HG03097 (cell line): ENCODE measurements at regions not wholly inside any gene's neighbourhood (a gene's known extent, or its start where the extent isn't known, plus 50 kb on each side); places are given as distances from the start of the nearest gene placed in this dataset.

Source experiments
- ATAC-seq: cut with Tn5 transposase; IDR thresholded peaks from one replicate; pipeline ENCODE4 v1.9.1; 2021; ENCODE audit not compliant: unreplicated experiment, low FRiP score

DNA sequence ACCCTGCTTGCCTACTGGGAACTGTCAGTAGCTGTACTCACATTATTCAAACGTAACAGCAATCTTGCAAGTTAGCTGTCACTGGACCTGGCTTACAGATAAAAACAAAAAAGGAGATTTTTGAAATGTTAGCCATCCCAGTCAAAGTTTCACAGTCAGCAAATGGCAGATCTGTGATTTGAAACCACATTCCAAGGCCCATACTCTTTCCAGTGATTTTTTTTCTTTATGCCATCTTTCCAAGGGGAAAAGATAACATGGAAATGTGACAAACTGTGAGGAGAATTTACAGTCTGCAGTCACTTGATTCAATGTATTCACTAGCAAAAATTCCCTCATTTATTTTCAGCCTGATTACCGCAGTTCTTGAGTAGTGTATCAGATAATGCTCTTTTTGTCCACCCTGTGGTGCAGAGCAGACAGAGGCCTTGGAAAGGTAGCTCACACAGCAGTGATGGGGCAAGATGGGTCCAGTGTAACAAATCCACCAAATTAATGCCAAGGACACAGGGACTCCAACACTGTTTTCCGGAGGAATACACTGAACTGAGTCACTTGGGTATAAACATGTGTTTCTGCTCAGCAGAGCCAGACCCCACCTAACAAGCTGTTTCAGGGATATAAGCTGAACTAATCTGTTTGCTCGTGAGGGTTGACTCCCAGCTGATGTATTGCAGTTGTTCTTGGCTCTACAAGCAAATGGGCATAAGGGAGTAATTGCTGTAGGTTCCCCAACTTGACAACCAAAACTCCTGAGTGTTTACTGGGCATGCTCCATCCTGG, 49.9 kb upstream of the ADGRF1 start:
- no peak for ATAC-seq
